Parathyroid adenoma (tissue), 2 donors: ENCODE measurements at regions not wholly inside any gene's neighbourhood (a gene's known extent, or its start where the extent isn't known, plus 50 kb on each side); places are given as distances from the start of the nearest gene placed in this dataset.

Experiments
- H2AFZ ChIP-seq: fragments of 300-600 bp; sonication (generic); one replicate; pipeline ENCODE4 v1.7.0; 2017; ENCODE audit warnings: antibody characterized with exemption, mild to moderate bottlenecking
- H3K27ac ChIP-seq: fragments of 300-600 bp; sonication (generic); one replicate; pipeline ENCODE4 v1.7.0; 2017
- H3K27me3 ChIP-seq: fragments of 300-600 bp; sonication (generic); one replicate; pipeline ENCODE4 v1.7.0; 2017; ENCODE audit warnings: low read length; ENCODE audit not compliant: control insufficient read depth, insufficient read depth
- H3K36me3 ChIP-seq: fragments of 300-600 bp; sonication (generic); one replicate; pipeline ENCODE4 v1.7.0; 2017; ENCODE audit warnings: low read length; ENCODE audit not compliant: control insufficient read depth, insufficient read depth
- H3K4me1 ChIP-seq: fragments of 300-600 bp; sonication (generic); one replicate; pipeline ENCODE4 v1.7.0; 2017; ENCODE audit warnings: control low read depth
- H3K4me2 ChIP-seq: fragments of 300-600 bp; sonication (generic); one replicate; pipeline ENCODE4 v1.7.0; 2017; ENCODE audit warnings: low read length
- H3K4me3 ChIP-seq: fragments of 300-600 bp; sonication (generic); one replicate; pipeline ENCODE4 v1.7.0; 2017; ENCODE audit warnings: low read depth, low read length
- H3K79me2 ChIP-seq: fragments of 300-600 bp; sonication (generic); one replicate; pipeline ENCODE4 v1.7.0; 2017; ENCODE audit warnings: control low read depth
- H3K9ac ChIP-seq: fragments of 300-600 bp; sonication (generic); one replicate; pipeline ENCODE4 v1.7.0; 2017; ENCODE audit warnings: mild to moderate bottlenecking
- H3K9me3 ChIP-seq: fragments of 300-600 bp; sonication (generic); one replicate; pipeline ENCODE4 v1.7.0; 2017; ENCODE audit warnings: low read length; ENCODE audit not compliant: control insufficient read depth
- CTCF ChIP-seq: fragments of 300-600 bp; sonication (generic); IDR thresholded peaks from one replicate; pipeline ENCODE4 v1.7.0; 2017; ENCODE audit warnings: antibody characterized with exemption, mild to moderate bottlenecking
- donor health status: primary hyperparathyroidism.

GRCh38 chr22:48309115-48309705 lies 1518.5 kb downstream of the BRD1 start:
- Histone ChIP-seq H3K4me3 (no peak overlapping the region), H3K27ac (no peak overlapping the region), H3K4me2 (no peak overlapping the region), H3K79me2 (no peaks in the 10 kb centered on the region), H3K27me3 (no peaks in the 10 kb centered on the region), H3K9ac (no peak overlapping the region), H2AFZ (no peak overlapping the region), H3K4me1 (no peaks in the 10 kb centered on the region), H3K9me3 (no peaks in the 10 kb centered on the region), H3K36me3 (no peaks in the 10 kb centered on the region)
- no peak for TF ChIP-seq CTCF

- Histone ChIP-seq H2AFZ (no peak overlapping the region), H3K4me3 (no peak overlapping the region), H3K36me3 (no peaks in the 10 kb centered on the region), H3K9me3 (no peaks in the 10 kb centered on the region), H3K79me2 (no peaks in the 10 kb centered on the region), H3K27ac (no peak overlapping the region), H3K9ac (no peak overlapping the region), H3K4me1 (no peaks in the 10 kb centered on the region), H3K4me2 (no peak overlapping the region), H3K27me3 (no peaks in the 10 kb centered on the region)
- no peak for TF ChIP-seq CTCF
Observed at GRCh38 chr22:48307931-48308330, 1519.7 kb downstream of the BRD1 start.

GRCh38 chr22:48306785-48307510 lies 1520.7 kb downstream of the BRD1 start:
- Histone ChIP-seq H3K36me3 (no peaks in the 10 kb centered on the region), H3K27ac (no peak overlapping the region), H3K4me3 (no peak overlapping the region), H3K79me2 (no peaks in the 10 kb centered on the region), H3K4me2 (no peak overlapping the region), H3K9me3 (no peaks in the 10 kb centered on the region), H3K9ac (no peak overlapping the region), H3K4me1 (no peaks in the 10 kb centered on the region), H2AFZ (no peak overlapping the region), H3K27me3 (no peaks in the 10 kb centered on the region)
- TF ChIP-seq CTCF, result no peak

DNA sequence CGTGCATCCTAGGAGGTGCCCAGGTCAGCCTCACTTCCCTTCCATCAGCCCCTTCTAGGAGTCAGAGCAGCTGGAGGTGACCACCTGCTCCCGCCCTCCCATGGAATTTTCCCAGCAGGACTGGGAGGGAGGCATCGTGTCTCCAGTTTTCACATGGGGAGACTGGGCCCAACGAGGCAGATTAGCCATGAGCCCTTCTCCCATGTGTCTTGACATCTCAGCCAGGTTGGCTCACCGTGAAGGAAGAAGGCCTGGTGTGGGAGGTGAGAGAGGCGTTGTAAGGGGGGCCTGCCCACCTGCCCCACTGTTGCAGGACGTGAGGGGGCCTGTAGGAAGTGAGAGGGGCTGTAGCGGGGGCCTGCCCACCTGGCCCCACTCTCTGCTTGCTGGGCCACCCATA lies 1521.4 kb downstream of the BRD1 start:
- no peak overlapping the region for H3K9ac ChIP-seq
- no peak for TF ChIP-seq CTCF
- no peaks in the 10 kb centered on the region for H3K9me3 ChIP-seq
- no peaks in the 10 kb centered on the region for H3K27me3 ChIP-seq
- H3K27ac ChIP-seq, result no peak overlapping the region
- no peak overlapping the region for H3K4me3 ChIP-seq
- H2AFZ ChIP-seq, result no peak overlapping the region
- no peaks in the 10 kb centered on the region for H3K79me2 ChIP-seq
- no peak overlapping the region for H3K4me2 ChIP-seq
- H3K4me1 ChIP-seq, result no peaks in the 10 kb centered on the region
- H3K36me3 ChIP-seq, result no peaks in the 10 kb centered on the region
